H9 (cell line): ENCODE measurements at regions not wholly inside any gene's neighbourhood (a gene's known extent, or its start where the extent isn't known, plus 50 kb on each side); places are given as distances from the start of the nearest gene placed in this dataset.

Source experiments
- DNase-seq: peaks from one replicate; pipeline ENCODE4 v3.0.0-alpha.2; 2017
- H2AFZ ChIP-seq: one replicate; pipeline ENCODE4 v1.6.1; 2013; ENCODE audit warnings: mild to moderate bottlenecking, low read length, control low read depth, moderate library complexity
- H2AK5ac ChIP-seq: 2 replicates; pipeline ENCODE4 v1.6.1; 2013; ENCODE audit warnings: low read length, control low read depth, mixed read lengths; ENCODE audit not compliant: insufficient read length
- H2BK120ac ChIP-seq: one replicate; pipeline ENCODE4 v1.6.1; 2013; ENCODE audit warnings: low read depth, mild to moderate bottlenecking, low read length, control low read depth, inconsistent platforms; ENCODE audit not compliant: poor library complexity, severe bottlenecking
- H2BK12ac ChIP-seq: 2 replicates; pipeline ENCODE4 v1.6.1; 2013; ENCODE audit warnings: low read length, control low read depth, mixed read lengths, low read depth; ENCODE audit not compliant: insufficient read length
- H2BK15ac ChIP-seq: 2 replicates; pipeline ENCODE4 v1.6.1; 2013; ENCODE audit warnings: low read depth, low read length, control low read depth
- H2BK20ac ChIP-seq: one replicate; pipeline ENCODE4 v1.6.1; 2013; ENCODE audit warnings: low read depth, mild to moderate bottlenecking, low read length, control low read depth, inconsistent platforms; ENCODE audit not compliant: poor library complexity, severe bottlenecking
- H2BK5ac ChIP-seq: 2 replicates; pipeline ENCODE4 v1.6.1; 2013; ENCODE audit warnings: low read length, control low read depth, mixed read lengths; ENCODE audit not compliant: insufficient read length
- H3K14ac ChIP-seq: 2 replicates; pipeline ENCODE4 v1.6.1; 2013; ENCODE audit warnings: low read length, control low read depth; ENCODE audit not compliant: insufficient read depth
- H3K18ac ChIP-seq: 2 replicates; pipeline ENCODE4 v1.6.1; 2013; ENCODE audit warnings: low read depth, mild to moderate bottlenecking, mixed read lengths, low read length, control low read depth; ENCODE audit not compliant: insufficient read length
- H3K23ac ChIP-seq: 2 replicates; pipeline ENCODE4 v1.6.1; 2013; ENCODE audit warnings: low read length, control low read depth, mixed read lengths, low read depth; ENCODE audit not compliant: insufficient read length
- H3K23me2 ChIP-seq: 2 replicates; pipeline ENCODE4 v1.6.1; 2013; ENCODE audit warnings: low read depth, mild to moderate bottlenecking, mixed read lengths, low read length, control low read depth; ENCODE audit not compliant: insufficient read length, poor library complexity, severe bottlenecking
- H3K27ac ChIP-seq: 2 replicates; pipeline ENCODE4 v1.5.1; 2013; ENCODE audit warnings: low read length, control low read depth, mixed read lengths, low read depth; ENCODE audit not compliant: insufficient read length
- H3K27me3 ChIP-seq: 2 replicates; pipeline ENCODE4 v1.6.1; 2013; ENCODE audit warnings: low read length, control low read depth, inconsistent platforms; ENCODE audit not compliant: insufficient read depth
- H3K4ac ChIP-seq: 2 replicates; pipeline ENCODE4 v1.6.1; 2013; ENCODE audit warnings: low read depth, mild to moderate bottlenecking, control low read depth, inconsistent platforms, low read length, moderate library complexity
- H3K4me1 ChIP-seq: 2 replicates; pipeline ENCODE4 v1.6.1; 2013; ENCODE audit warnings: low read length, control low read depth, inconsistent platforms; ENCODE audit not compliant: insufficient read depth
- H3K4me2 ChIP-seq: 2 replicates; pipeline ENCODE4 v1.6.1; 2013; ENCODE audit warnings: low read length, control low read depth, mixed read lengths; ENCODE audit not compliant: insufficient read length, insufficient read depth
- H3K56ac ChIP-seq: 2 replicates; pipeline ENCODE4 v1.6.1; 2013; ENCODE audit warnings: low read depth, mild to moderate bottlenecking, mixed read lengths, low read length, control low read depth; ENCODE audit not compliant: insufficient read length
- H3K79me1 ChIP-seq: 2 replicates; pipeline ENCODE4 v1.6.1; 2013; ENCODE audit warnings: low read depth, mild to moderate bottlenecking, moderate library complexity, low read length, control low read depth, inconsistent platforms; ENCODE audit not compliant: insufficient read depth, poor library complexity, severe bottlenecking
- H3K79me2 ChIP-seq: 2 replicates; pipeline ENCODE4 v1.6.1; 2013; ENCODE audit warnings: low read length, control low read depth, inconsistent platforms; ENCODE audit not compliant: insufficient read depth
- H3K9ac ChIP-seq: 2 replicates; pipeline ENCODE4 v1.6.1; 2013; ENCODE audit warnings: low read length, control low read depth, mixed read lengths; ENCODE audit not compliant: insufficient read length; ENCODE audit errors: extremely low read depth
- H3K9me3 ChIP-seq: one replicate; pipeline ENCODE4 v1.6.1; 2013; ENCODE audit warnings: low read depth, low read length, inconsistent platforms; ENCODE audit not compliant: control insufficient read depth
- H3T11ph ChIP-seq: one replicate; pipeline ENCODE4 v1.6.1; 2013; ENCODE audit warnings: mild to moderate bottlenecking, low read length, control low read depth, inconsistent platforms
- H4K20me1 ChIP-seq: one replicate; pipeline ENCODE4 v1.6.1; 2013; ENCODE audit not compliant: control insufficient read depth, insufficient read length, insufficient read depth
- H4K5ac ChIP-seq: 2 replicates; pipeline ENCODE4 v1.6.1; 2013; ENCODE audit warnings: low read depth, mild to moderate bottlenecking, mixed read lengths, low read length, control low read depth; ENCODE audit not compliant: insufficient read length
- H4K8ac ChIP-seq: replicated peaks from 2 replicates; pipeline ENCODE4 v1.6.1; 2013; ENCODE audit warnings: low read length, control low read depth, mixed read lengths, low read depth; ENCODE audit not compliant: insufficient read length
- H4K91ac ChIP-seq: 2 replicates; pipeline ENCODE4 v1.6.1; 2013; ENCODE audit warnings: low read depth, mild to moderate bottlenecking, moderate library complexity, mixed read lengths, low read length, control low read depth; ENCODE audit not compliant: insufficient read length
- H3K27ac Mint-ChIP-seq, 3 experiments: 2 replicates in 2 of 3; 3 replicates in 1 of 3; pipeline ENCODE4 v1.8.0; 2020 to 2021; ENCODE audit warnings: mixed read lengths in 3 of 3, mild to moderate bottlenecking in 1 of 3, moderate library complexity in 1 of 3
- H3K27me3 Mint-ChIP-seq: 2 replicates; pipeline ENCODE4 v1.8.0; 2021; ENCODE audit warnings: low read depth, mild to moderate bottlenecking, moderate library complexity, mixed read lengths
- H3K36me3 Mint-ChIP-seq, 3 experiments: 2 replicates in 2 of 3; 3 replicates in 1 of 3; pipeline ENCODE4 v1.8.0; 2020 to 2021; ENCODE audit warnings: low read depth in 3 of 3, mixed read lengths in 3 of 3; ENCODE audit not compliant: insufficient read depth in 1 of 3
- H3K4me1 Mint-ChIP-seq, 2 experiments: 2 replicates each; pipeline ENCODE4 v1.8.0; 2020; ENCODE audit warnings: mixed read lengths in 2 of 2
- H3K4me3 Mint-ChIP-seq, 2 experiments: 2 replicates in 1 of 2; 3 replicates in 1 of 2; pipeline ENCODE4 v1.8.0; 2020 to 2021; ENCODE audit warnings: mild to moderate bottlenecking in 2 of 2, mixed read lengths in 2 of 2, moderate library complexity in 1 of 2
- H3K9me3 Mint-ChIP-seq, 2 experiments: 2 replicates in 1 of 2; 3 replicates in 1 of 2; pipeline ENCODE4 v1.8.0; 2020; ENCODE audit warnings: mild to moderate bottlenecking in 2 of 2, mixed read lengths in 2 of 2, moderate library complexity in 1 of 2
- WGBS: extraction: QIAGEN DNeasy Blood & Tissue Kit; methylation state at CpG from one replicate; pipeline ENCODE4 v1.1.7; 2013; ENCODE audit warnings: missing lambda C conversion rate, low lambda C conversion rate, mixed read lengths; ENCODE audit not compliant: insufficient read length; ENCODE audit errors: extremely low coverage; 5-methylcytosine and 5-hydroxymethylcytosine counted together
- TF ChIP-seq, protein P1 (sequence below): fragments of 200-600 bp; sonication (generic); conservative IDR thresholded peaks from 3 replicates; pipeline ENCODE4 v1.8.0; 2021; ENCODE audit warnings: antibody characterized with exemption, mild to moderate bottlenecking

GRCh38 chr13:88801361-88801760 is 1130.2 kb downstream of the SLITRK5 start:
- Histone ChIP-seq H4K20me1 (no peaks in the 10 kb centered on the region), H3K79me1 (no peaks in the 10 kb centered on the region), H3K4me2 (no peak overlapping the region), H3K56ac (no peak overlapping the region), H3K23me2 (no peaks in the 10 kb centered on the region), H3K27me3 (no peaks in the 10 kb centered on the region), H2BK12ac (no peak overlapping the region), H3T11ph (no peak overlapping the region), H3K18ac (no peak overlapping the region), H3K79me2 (no peaks in the 10 kb centered on the region), H2BK5ac (no peak overlapping the region), H2BK15ac (no peak overlapping the region), H4K91ac (no peak overlapping the region), H2AFZ (no peak overlapping the region), H3K4me1 (no peaks in the 10 kb centered on the region), H3K14ac (no peak overlapping the region), H3K9me3 (no peaks in the 10 kb centered on the region), H2AK5ac (no peak overlapping the region), H3K23ac (no peak overlapping the region), H2BK20ac (no peak overlapping the region), H3K27ac (no peak overlapping the region), H3K4ac (no peak overlapping the region), H4K8ac (no peak overlapping the region), H3K9ac (no peak overlapping the region), H4K5ac (no peak overlapping the region), H2BK120ac (no peak overlapping the region)
- H3K4me3 Mint-ChIP-seq = no peak overlapping the region
- no CpG with 5 or more reads among the region's 1 CpG for WGBS
- no peak overlapping the region for H3K27ac Mint-ChIP-seq
- H3K27me3 Mint-ChIP-seq = no peaks in the 10 kb centered on the region
- TF ChIP-seq, protein P1, sequence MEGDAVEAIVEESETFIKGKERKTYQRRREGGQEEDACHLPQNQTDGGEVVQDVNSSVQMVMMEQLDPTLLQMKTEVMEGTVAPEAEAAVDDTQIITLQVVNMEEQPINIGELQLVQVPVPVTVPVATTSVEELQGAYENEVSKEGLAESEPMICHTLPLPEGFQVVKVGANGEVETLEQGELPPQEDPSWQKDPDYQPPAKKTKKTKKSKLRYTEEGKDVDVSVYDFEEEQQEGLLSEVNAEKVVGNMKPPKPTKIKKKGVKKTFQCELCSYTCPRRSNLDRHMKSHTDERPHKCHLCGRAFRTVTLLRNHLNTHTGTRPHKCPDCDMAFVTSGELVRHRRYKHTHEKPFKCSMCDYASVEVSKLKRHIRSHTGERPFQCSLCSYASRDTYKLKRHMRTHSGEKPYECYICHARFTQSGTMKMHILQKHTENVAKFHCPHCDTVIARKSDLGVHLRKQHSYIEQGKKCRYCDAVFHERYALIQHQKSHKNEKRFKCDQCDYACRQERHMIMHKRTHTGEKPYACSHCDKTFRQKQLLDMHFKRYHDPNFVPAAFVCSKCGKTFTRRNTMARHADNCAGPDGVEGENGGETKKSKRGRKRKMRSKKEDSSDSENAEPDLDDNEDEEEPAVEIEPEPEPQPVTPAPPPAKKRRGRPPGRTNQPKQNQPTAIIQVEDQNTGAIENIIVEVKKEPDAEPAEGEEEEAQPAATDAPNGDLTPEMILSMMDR = no peak
- DNase-seq = no peak
- no peaks in the 10 kb centered on the region for H3K9me3 Mint-ChIP-seq
- H3K4me1 Mint-ChIP-seq = peaks cover 0 to 5% of the 10 kb centered on the region in 2 experiments; a peak in 1 of 4 replicates
- H3K36me3 Mint-ChIP-seq = no peaks in the 10 kb centered on the region
